Keratinocyte (primary cell): ENCODE measurements at regions not wholly inside any gene's neighbourhood (a gene's known extent, or its start where the extent isn't known, plus 50 kb on each side); places are given as distances from the start of the nearest gene placed in this dataset.

Experiments
- DNase-seq: peaks from one replicate; pipeline ENCODE4 v3.0.0-alpha.2; 2011; ENCODE audit warnings: low read depth, missing footprints, low spot score
- FAIRE-seq: peaks from 2 replicates; lab custom pipeline; 2011; peaks lifted over from hg19 to GRCh38; lab: Jason Lieb, UNC
- H2AFZ ChIP-seq: 2 replicates; pipeline ENCODE4 v1.6.0; 2012; ENCODE audit warnings: low read length, control low read depth, inconsistent platforms; ENCODE audit not compliant: control insufficient read depth
- H3K27ac ChIP-seq: 2 replicates; pipeline ENCODE4 v1.5.1; 2011; ENCODE audit warnings: low read length; ENCODE audit not compliant: control insufficient read depth, insufficient read depth
- H3K27me3 ChIP-seq: 3 replicates; pipeline ENCODE4 v1.6.0; 2011; ENCODE audit warnings: low read length; ENCODE audit not compliant: control insufficient read depth, insufficient read depth; ENCODE audit errors: extremely low read depth
- H3K36me3 ChIP-seq, 2 experiments: 2 replicates in 1 of 2; 3 replicates in 1 of 2; pipeline ENCODE4 v1.5.1; 2011; ENCODE audit warnings: low read length in 2 of 2, mild to moderate bottlenecking in 1 of 2; ENCODE audit not compliant: control insufficient read depth in 2 of 2, insufficient read depth in 2 of 2; ENCODE audit errors: extremely low read depth in 1 of 2
- H3K4me1 ChIP-seq: 3 replicates; pipeline ENCODE4 v1.5.1; 2011; ENCODE audit warnings: low read length; ENCODE audit not compliant: control insufficient read depth, insufficient read depth; ENCODE audit errors: extremely low read depth
- H3K4me2 ChIP-seq: 3 replicates; pipeline ENCODE4 v1.6.0; 2011; ENCODE audit warnings: low read depth, low read length; ENCODE audit not compliant: control insufficient read depth, insufficient read depth; ENCODE audit errors: extremely low read depth
- H3K4me3 ChIP-seq, 3 experiments: fragments of 200-600 bp in 1 of 3; sonication (generic) in 1 of 3; 2 replicates in 2 of 3; 3 replicates in 1 of 3; pipeline ENCODE4 v1.5.1; 2011 to 2016; ENCODE audit warnings: low read length in 3 of 3, mild to moderate bottlenecking in 3 of 3, control low read depth in 2 of 3, inconsistent platforms in 1 of 3, low read depth in 1 of 3, mixed read lengths in 1 of 3, mixed run types in 1 of 3, moderate library complexity in 1 of 3; ENCODE audit not compliant: control insufficient read depth in 2 of 3, insufficient read depth in 2 of 3; ENCODE audit errors: extremely low read depth in 1 of 3
- H3K79me2 ChIP-seq: 2 replicates; pipeline ENCODE4 v1.6.0; 2012; ENCODE audit warnings: low read length; ENCODE audit not compliant: control insufficient read depth, insufficient read depth
- H3K9ac ChIP-seq: 3 replicates; pipeline ENCODE4 v1.6.0; 2011; ENCODE audit warnings: low read length; ENCODE audit not compliant: control insufficient read depth, insufficient read depth; ENCODE audit errors: extremely low read depth
- H3K9me1 ChIP-seq: 3 replicates; pipeline ENCODE4 v1.6.0; 2011; ENCODE audit warnings: low read length; ENCODE audit not compliant: control insufficient read depth, insufficient read depth; ENCODE audit errors: extremely low read depth
- H3K9me3 ChIP-seq: 2 replicates; pipeline ENCODE4 v1.5.1; 2012; ENCODE audit warnings: low read depth, low read length; ENCODE audit not compliant: control insufficient read depth
- H4K20me1 ChIP-seq: 3 replicates; pipeline ENCODE4 v1.6.0; 2011; ENCODE audit warnings: low read length; ENCODE audit not compliant: control insufficient read depth, insufficient read depth; ENCODE audit errors: extremely low read depth
- CTCF ChIP-seq, 3 experiments: IDR thresholded peaks in 1 of 3; conservative IDR thresholded peaks in 1 of 3; optimal IDR thresholded peaks in 1 of 3; 2 replicates in 2 of 3; 3 replicates in 1 of 3; pipeline versions ENCODE3 to v1.5.1; 2011; ENCODE audit warnings: low read length in 3 of 3, mild to moderate bottlenecking in 3 of 3, moderate library complexity in 2 of 3, control low read depth in 1 of 3, inconsistent platforms in 1 of 3; ENCODE audit not compliant: insufficient read depth in 2 of 3; ENCODE audit errors: extremely low read depth in 1 of 3
- EZH2 ChIP-seq: IDR thresholded peaks from one replicate; pipeline ENCODE4 v1.6.1; 2012; ENCODE audit warnings: inconsistent platforms, mild to moderate bottlenecking, low read length, moderate library complexity
- dilution Hi-C: fragments of 300-500 bp; cut with MboI; formaldehyde crosslinking; loops from one replicate; pipeline ENCODE4 v1.7.0; 2020; ENCODE audit warnings: low sequenced_read_pairs; ENCODE audit not compliant: extremely low pct_ligation_motif_present

GRCh38 chr13:50140153-50140552 is 124.9 kb downstream of the KCNRG start:
- no peak overlapping the region for H3K27ac ChIP-seq
- FAIRE-seq = no peak
- TF ChIP-seq EZH2 = no peak
- TF ChIP-seq CTCF (optimal IDR thresholded peaks at IDR 0.05 in 1 of 3, IDR thresholded peaks at IDR 0.05 in 1 of 3, conservative IDR thresholded peaks at IDR 0.05 in 1 of 3; ENCODE audit: extremely low read depth in 1 of 3, insufficient read depth in 2 of 3, low read length in 3 of 3) = no peak
- no peaks in the 10 kb centered on the region for H3K79me2 ChIP-seq
- H3K9ac ChIP-seq = no peak overlapping the region
- no peaks in the 10 kb centered on the region for H3K36me3 ChIP-seq
- no peaks in the 10 kb centered on the region for H3K4me1 ChIP-seq
- dilution Hi-C loops = no loop called here
- H3K9me1 ChIP-seq = no peaks in the 10 kb centered on the region
- no peaks in the 10 kb centered on the region for H3K9me3 ChIP-seq
- no peak overlapping the region for H3K4me3 ChIP-seq
- no peak overlapping the region for H2AFZ ChIP-seq
- peaks cover 4% of the 10 kb centered on the region for H3K27me3 ChIP-seq
- H4K20me1 ChIP-seq = no peaks in the 10 kb centered on the region
- no peak for DNase-seq
- H3K4me2 ChIP-seq = no peak overlapping the region

GRCh38 chr13:50140581-50141374 is 125.5 kb downstream of the KCNRG start:
- TF ChIP-seq EZH2 (no peak), CTCF (optimal IDR thresholded peaks at IDR 0.05 in 1 of 3, IDR thresholded peaks at IDR 0.05 in 1 of 3, conservative IDR thresholded peaks at IDR 0.05 in 1 of 3; ENCODE audit: extremely low read depth in 1 of 3, insufficient read depth in 2 of 3, low read length in 3 of 3) (no peak)
- no peak overlapping the region for H2AFZ ChIP-seq
- no peaks in the 10 kb centered on the region for H3K79me2 ChIP-seq
- no peaks in the 10 kb centered on the region for H3K9me3 ChIP-seq
- H3K4me1 ChIP-seq = no peaks in the 10 kb centered on the region
- no peaks in the 10 kb centered on the region for H4K20me1 ChIP-seq
- FAIRE-seq = no peak
- H3K9ac ChIP-seq = no peak overlapping the region
- DNase-seq = no peak
- H3K27ac ChIP-seq = no peak overlapping the region
- no peaks in the 10 kb centered on the region for H3K36me3 ChIP-seq
- H3K4me2 ChIP-seq = no peak overlapping the region
- peaks cover 4% of the 10 kb centered on the region for H3K27me3 ChIP-seq
- dilution Hi-C loops = no loop called here
- H3K9me1 ChIP-seq = no peaks in the 10 kb centered on the region
- H3K4me3 ChIP-seq = no peak overlapping the region
